ENCODE measurements at regions not wholly inside any gene's neighbourhood (a gene's known extent, or its start where the extent isn't known, plus 50 kb on each side); places are given as distances from the start of the nearest gene placed in this dataset.

DNA sequence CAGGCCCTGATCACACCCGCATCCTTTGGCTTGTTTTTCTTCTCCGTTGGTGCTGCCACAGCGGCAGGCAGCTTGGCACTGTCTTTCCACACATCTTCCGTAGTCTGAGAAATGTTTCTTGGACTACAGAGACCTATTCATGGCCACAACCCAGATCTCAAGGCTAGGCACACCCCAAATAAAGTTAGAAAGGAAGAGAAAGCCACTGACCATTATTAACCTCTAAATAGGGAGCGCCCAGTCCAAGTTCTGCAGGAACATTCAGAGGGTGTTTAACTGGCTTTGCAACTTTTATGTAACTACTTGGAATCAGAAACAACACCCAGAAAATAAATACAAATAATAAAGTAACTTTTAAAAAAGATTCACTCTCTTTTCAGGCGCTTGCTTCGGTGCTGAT lies 124.8 kb upstream of the NEDD9 start:
- Mint-ChIP-seq H3K4me3 (no peak overlapping the region), H3K9me3 (peaks cover 14% of the 10 kb centered on the region), H3K27ac (ENCODE audit: unreplicated experiment) (peak overlapping the region; percentile 88), H3K36me3 (ENCODE audit: low read depth) (peaks cover 3% of the 10 kb centered on the region), H3K4me1 (peaks cover 18% of the 10 kb centered on the region), H3K27me3 (ENCODE audit: low read depth) (no peaks in the 10 kb centered on the region)
- DNase-seq (ENCODE audit: low read depth, low spot score), result no peak
- TF ChIP-seq, protein P1, sequence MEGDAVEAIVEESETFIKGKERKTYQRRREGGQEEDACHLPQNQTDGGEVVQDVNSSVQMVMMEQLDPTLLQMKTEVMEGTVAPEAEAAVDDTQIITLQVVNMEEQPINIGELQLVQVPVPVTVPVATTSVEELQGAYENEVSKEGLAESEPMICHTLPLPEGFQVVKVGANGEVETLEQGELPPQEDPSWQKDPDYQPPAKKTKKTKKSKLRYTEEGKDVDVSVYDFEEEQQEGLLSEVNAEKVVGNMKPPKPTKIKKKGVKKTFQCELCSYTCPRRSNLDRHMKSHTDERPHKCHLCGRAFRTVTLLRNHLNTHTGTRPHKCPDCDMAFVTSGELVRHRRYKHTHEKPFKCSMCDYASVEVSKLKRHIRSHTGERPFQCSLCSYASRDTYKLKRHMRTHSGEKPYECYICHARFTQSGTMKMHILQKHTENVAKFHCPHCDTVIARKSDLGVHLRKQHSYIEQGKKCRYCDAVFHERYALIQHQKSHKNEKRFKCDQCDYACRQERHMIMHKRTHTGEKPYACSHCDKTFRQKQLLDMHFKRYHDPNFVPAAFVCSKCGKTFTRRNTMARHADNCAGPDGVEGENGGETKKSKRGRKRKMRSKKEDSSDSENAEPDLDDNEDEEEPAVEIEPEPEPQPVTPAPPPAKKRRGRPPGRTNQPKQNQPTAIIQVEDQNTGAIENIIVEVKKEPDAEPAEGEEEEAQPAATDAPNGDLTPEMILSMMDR (conservative IDR thresholded peaks at IDR 0.05), result no peak

DNA sequence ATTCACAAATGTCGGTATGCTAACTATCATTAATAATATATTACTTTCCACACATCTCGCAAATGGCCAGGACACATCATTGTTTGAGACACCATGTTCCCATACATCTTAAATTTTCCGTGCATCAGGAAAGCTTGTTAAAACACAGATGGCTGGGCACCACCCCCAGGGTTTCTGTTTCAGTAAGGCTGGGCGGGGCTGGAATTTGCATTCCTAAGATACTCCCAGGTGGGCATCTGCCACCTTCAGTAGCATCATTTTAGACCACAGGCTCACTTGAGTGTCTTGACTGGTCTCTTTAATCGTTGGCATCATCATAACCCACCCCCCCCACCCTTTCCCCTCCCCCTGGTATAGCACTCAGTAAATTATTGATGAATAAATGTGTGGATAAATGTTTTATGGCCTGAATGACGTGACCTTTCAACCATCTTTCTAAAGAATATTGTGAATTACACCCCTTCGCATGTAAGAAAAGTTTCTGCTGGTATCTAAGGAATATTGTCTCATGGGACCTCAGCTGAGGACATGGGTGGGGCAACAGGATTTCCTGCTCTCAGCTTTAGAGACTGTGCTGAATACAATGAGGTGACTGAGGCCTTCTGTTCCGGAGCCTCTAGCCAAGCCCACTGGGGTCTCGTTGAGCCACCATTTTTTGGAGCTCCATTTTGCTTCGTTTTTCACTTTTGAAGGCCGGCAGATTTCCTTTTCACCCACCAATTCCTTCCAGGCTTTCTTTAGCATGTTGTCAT lies 124.1 kb upstream of the NEDD9 start:
- Mint-ChIP-seq H3K36me3 (ENCODE audit: low read depth) (peaks cover 3% of the 10 kb centered on the region), H3K9me3 (peaks cover 14% of the 10 kb centered on the region), H3K27me3 (ENCODE audit: low read depth) (no peaks in the 10 kb centered on the region), H3K4me3 (no peak overlapping the region), H3K27ac (ENCODE audit: unreplicated experiment) (no peak overlapping the region), H3K4me1 (peaks cover 18% of the 10 kb centered on the region)
- TF ChIP-seq, protein P1 (conservative IDR thresholded peaks at IDR 0.05), result no peak
- DNase-seq (ENCODE audit: low read depth, low spot score), result no peak

DNA sequence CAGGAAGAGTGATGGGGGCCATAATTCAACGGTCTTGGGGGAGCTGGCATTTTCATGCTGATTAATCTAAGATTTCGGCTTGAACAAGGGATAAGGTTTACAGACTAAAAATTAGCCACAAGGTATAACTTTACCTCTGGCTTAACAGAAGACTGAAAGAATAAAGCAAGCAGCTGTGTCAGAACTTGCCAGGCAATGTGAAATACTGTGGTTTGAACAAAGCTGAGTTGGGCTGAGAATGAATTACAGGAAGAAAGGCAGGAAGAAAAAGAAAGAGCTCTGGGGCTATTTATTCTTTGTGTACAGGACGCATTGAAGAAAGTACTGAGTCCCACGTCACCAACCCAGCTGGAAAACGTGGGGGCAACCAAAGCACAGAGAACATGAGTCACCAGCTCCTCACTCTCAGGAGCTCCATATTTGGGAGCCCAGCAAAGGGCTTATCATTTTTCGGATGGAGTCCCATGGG lies 121.5 kb upstream of the NEDD9 start:
- no peak for DNase-seq (ENCODE audit: low read depth, low spot score)
- H3K27ac Mint-ChIP-seq (ENCODE audit: unreplicated experiment), result no peak overlapping the region
- H3K4me1 Mint-ChIP-seq, result peaks cover 18% of the 10 kb centered on the region
- peaks cover 14% of the 10 kb centered on the region for H3K9me3 Mint-ChIP-seq
- H3K36me3 Mint-ChIP-seq (ENCODE audit: low read depth), result no peaks in the 10 kb centered on the region
- H3K27me3 Mint-ChIP-seq (ENCODE audit: low read depth), result no peaks in the 10 kb centered on the region
- no peak overlapping the region for H3K4me3 Mint-ChIP-seq
- TF ChIP-seq, protein P1 (conservative IDR thresholded peaks at IDR 0.05), result no peak

DNA sequence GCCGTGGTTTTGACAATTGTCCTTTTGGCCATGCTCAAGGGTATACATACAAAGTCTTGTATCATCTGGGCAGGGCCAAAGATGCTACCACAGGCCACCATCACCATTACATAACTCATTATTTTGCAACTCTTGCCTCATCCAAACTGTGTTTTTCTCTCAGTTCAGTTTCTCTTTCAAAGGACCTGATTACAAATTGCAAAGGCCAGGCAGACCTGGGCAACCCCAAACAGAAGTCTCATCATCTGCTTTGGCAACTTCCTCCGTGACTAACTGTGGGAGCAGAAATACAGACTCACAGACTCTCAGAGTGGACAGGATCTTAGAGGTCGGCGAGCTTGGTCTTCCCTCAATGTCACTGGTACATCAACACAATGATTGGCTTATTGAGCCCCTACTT lies 117.8 kb upstream of the NEDD9 start:
- H3K36me3 Mint-ChIP-seq (ENCODE audit: low read depth), result no peaks in the 10 kb centered on the region
- DNase-seq (ENCODE audit: low read depth, low spot score), result no peak

DNA sequence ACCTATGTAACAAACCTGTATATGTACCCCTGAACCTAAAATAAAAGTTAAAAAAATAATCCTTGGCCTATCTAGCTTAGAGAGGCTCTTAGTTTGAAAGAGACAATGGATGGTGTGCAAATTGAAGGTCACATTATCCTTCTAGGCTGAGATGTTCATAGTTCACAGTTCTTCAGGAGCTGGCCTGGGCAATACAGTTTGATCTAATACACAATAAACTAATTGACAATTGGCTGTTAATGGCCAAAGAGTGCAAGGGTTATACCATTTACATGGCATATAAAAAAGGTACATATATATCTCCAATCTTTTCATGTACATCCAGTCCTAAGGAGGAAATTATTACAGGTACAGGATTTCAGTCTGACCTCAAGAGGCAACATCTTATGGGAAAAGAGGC lies 117.4 kb upstream of the NEDD9 start:
- H3K4me3 Mint-ChIP-seq, result no peak overlapping the region
- TF ChIP-seq, protein P1 (conservative IDR thresholded peaks at IDR 0.05), result no peak
- H3K36me3 Mint-ChIP-seq (ENCODE audit: low read depth), result no peaks in the 10 kb centered on the region
- no peaks in the 10 kb centered on the region for H3K27me3 Mint-ChIP-seq (ENCODE audit: low read depth)
- H3K9me3 Mint-ChIP-seq, result peaks cover 8% of the 10 kb centered on the region
- no peak overlapping the region for H3K27ac Mint-ChIP-seq (ENCODE audit: unreplicated experiment)
- peaks cover 11% of the 10 kb centered on the region for H3K4me1 Mint-ChIP-seq
- no peak for DNase-seq (ENCODE audit: low read depth, low spot score)

More for the DNA sequence above, 117.8 kb upstream of the NEDD9 start:
- peaks cover 11% of the 10 kb centered on the region for H3K4me1 Mint-ChIP-seq
- H3K4me3 Mint-ChIP-seq, result no peak overlapping the region
- no peak overlapping the region for H3K27ac Mint-ChIP-seq (ENCODE audit: unreplicated experiment)
- H3K27me3 Mint-ChIP-seq (ENCODE audit: low read depth), result no peaks in the 10 kb centered on the region
- H3K9me3 Mint-ChIP-seq, result peaks cover 9% of the 10 kb centered on the region
- TF ChIP-seq, protein P1 (conservative IDR thresholded peaks at IDR 0.05), result no peak
